ENCODE measurements at regions not wholly inside any gene's neighbourhood (a gene's known extent, or its start where the extent isn't known, plus 50 kb on each side); places are given as distances from the start of the nearest gene placed in this dataset.

GRCh38 chr4:116872941-116873340 lies 212.4 kb downstream of the TRAM1L1 start:
- DNase-seq (ENCODE audit: low read depth, low spot score): no peak

- DNase-seq (ENCODE audit: low read depth, low spot score): no peak
Observed at GRCh38 chr4:116872308-116872707, 213.1 kb downstream of the TRAM1L1 start.

- DNase-seq (ENCODE audit: low read depth, low spot score): no peak
Observed at GRCh38 chr4:116870686-116871085, 214.7 kb downstream of the TRAM1L1 start.

- peak; percentile 82 for DNase-seq (ENCODE audit: low read depth, low spot score)
Observed at GRCh38 chr4:116866106-116866505, 219.3 kb downstream of the TRAM1L1 start.

- no peak for DNase-seq (ENCODE audit: low read depth, low spot score)
Observed at GRCh38 chr4:116862592-116862991, 222.8 kb downstream of the TRAM1L1 start.

- DNase-seq (ENCODE audit: low read depth, low spot score): no peak
Observed at GRCh38 chr4:116860891-116861290, 224.5 kb downstream of the TRAM1L1 start.

- DNase-seq (ENCODE audit: low read depth, low spot score): peak; percentile 1
Observed at GRCh38 chr4:116849620-116850019, 235.8 kb downstream of the TRAM1L1 start.

GRCh38 chr4:116847616-116848015 lies 237.8 kb downstream of the TRAM1L1 start:
- no peak for DNase-seq (ENCODE audit: low read depth, low spot score)

GRCh38 chr4:116839826-116840225 lies 245.6 kb downstream of the TRAM1L1 start:
- DNase-seq (ENCODE audit: low read depth, low spot score): peak; percentile 71

GRCh38 chr4:116838609-116839008 lies 246.8 kb downstream of the TRAM1L1 start:
- DNase-seq (ENCODE audit: low read depth, low spot score): no peak

- DNase-seq (ENCODE audit: low read depth, low spot score): no peak
Observed at GRCh38 chr4:116829187-116829586, 256.2 kb downstream of the TRAM1L1 start.

GRCh38 chr4:116824172-116824571 lies 261.2 kb downstream of the TRAM1L1 start:
- DNase-seq (ENCODE audit: low read depth, low spot score): no peak

- no peak for DNase-seq (ENCODE audit: low read depth, low spot score)
Observed at GRCh38 chr4:116811730-116812129, 273.6 kb downstream of the TRAM1L1 start.

- no peak for DNase-seq (ENCODE audit: low read depth, low spot score)
Observed at GRCh38 chr4:116796022-116796421, 289.4 kb downstream of the TRAM1L1 start.

- no peak for DNase-seq (ENCODE audit: low read depth, low spot score)
Observed at GRCh38 chr4:116788723-116789122, 296.7 kb downstream of the TRAM1L1 start.

- no peak for DNase-seq (ENCODE audit: low read depth, low spot score)
Observed at GRCh38 chr4:116755051-116755450, 330.3 kb downstream of the TRAM1L1 start.

GRCh38 chr4:116752027-116752426 lies 333.3 kb downstream of the TRAM1L1 start:
- no peak for DNase-seq (ENCODE audit: low read depth, low spot score)

GRCh38 chr4:116736756-116737155 lies 348.6 kb downstream of the TRAM1L1 start:
- DNase-seq (ENCODE audit: low read depth, low spot score): no peak

- no peak for DNase-seq (ENCODE audit: low read depth, low spot score)
Observed at GRCh38 chr4:116734178-116734577, 351.2 kb downstream of the TRAM1L1 start.

GRCh38 chr4:116733370-116733769 lies 352.0 kb downstream of the TRAM1L1 start:
- DNase-seq (ENCODE audit: low read depth, low spot score): no peak

GRCh38 chr4:116726523-116726922 lies 358.9 kb downstream of the TRAM1L1 start:
- no peak for DNase-seq (ENCODE audit: low read depth, low spot score)

- no peak for DNase-seq (ENCODE audit: low read depth, low spot score)
Observed at GRCh38 chr4:116724249-116724648, 361.1 kb downstream of the TRAM1L1 start.

GRCh38 chr4:116705466-116705865 lies 379.9 kb downstream of the TRAM1L1 start:
- no peak for DNase-seq (ENCODE audit: low read depth, low spot score)

- no peak for DNase-seq (ENCODE audit: low read depth, low spot score)
Observed at GRCh38 chr4:116702949-116703348, 382.4 kb downstream of the TRAM1L1 start.

- no peak for DNase-seq (ENCODE audit: low read depth, low spot score)
Observed at GRCh38 chr4:116688536-116688935, 396.8 kb downstream of the TRAM1L1 start.

Data from astrocyte of the hippocampus (primary cell).